Neural progenitor cell (in vitro differentiated cells): ENCODE measurements at regions not wholly inside any gene's neighbourhood (a gene's known extent, or its start where the extent isn't known, plus 50 kb on each side); places are given as distances from the start of the nearest gene placed in this dataset.

ENCODE experiments used
- EZH2 ChIP-seq: fragments of 200-600 bp; sonication (generic); IDR thresholded peaks from 2 replicates; pipeline ENCODE4 v1.6.1; 2017; ENCODE audit warnings: antibody characterized with exemption, mild to moderate bottlenecking, moderate library complexity
- EZH2phosphoT487 ChIP-seq: fragments of 200-600 bp; sonication (generic); IDR thresholded peaks from 2 replicates; pipeline ENCODE4 v1.6.1; 2017; ENCODE audit warnings: antibody characterized with exemption
- TF ChIP-seq, protein P1 (sequence below): fragments of 200-600 bp; sonication (generic); IDR thresholded peaks from 2 replicates; pipeline ENCODE4 v1.5.1; 2017; ENCODE audit warnings: antibody characterized with exemption, mild to moderate bottlenecking

DNA sequence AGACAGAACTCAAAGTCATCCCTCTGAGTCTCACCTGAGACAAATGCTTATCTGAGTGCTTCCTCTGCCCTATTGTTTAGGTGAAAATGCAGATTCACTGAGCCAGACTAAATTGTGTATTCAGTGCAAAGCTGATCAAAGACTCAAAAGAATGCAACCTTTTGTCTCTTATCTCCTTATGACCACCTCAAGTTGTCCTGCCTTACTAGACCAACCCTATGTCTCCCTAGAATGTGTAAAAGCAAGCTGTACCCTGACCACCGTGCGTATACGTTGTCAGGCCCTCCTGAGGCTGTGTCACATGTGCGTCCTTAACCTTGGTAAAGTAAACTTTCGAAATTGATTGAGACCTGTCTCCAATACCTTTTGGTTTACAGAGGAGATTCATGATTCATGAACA, 63.6 kb upstream of the SH3RF1 start:
- TF ChIP-seq, protein P1, sequence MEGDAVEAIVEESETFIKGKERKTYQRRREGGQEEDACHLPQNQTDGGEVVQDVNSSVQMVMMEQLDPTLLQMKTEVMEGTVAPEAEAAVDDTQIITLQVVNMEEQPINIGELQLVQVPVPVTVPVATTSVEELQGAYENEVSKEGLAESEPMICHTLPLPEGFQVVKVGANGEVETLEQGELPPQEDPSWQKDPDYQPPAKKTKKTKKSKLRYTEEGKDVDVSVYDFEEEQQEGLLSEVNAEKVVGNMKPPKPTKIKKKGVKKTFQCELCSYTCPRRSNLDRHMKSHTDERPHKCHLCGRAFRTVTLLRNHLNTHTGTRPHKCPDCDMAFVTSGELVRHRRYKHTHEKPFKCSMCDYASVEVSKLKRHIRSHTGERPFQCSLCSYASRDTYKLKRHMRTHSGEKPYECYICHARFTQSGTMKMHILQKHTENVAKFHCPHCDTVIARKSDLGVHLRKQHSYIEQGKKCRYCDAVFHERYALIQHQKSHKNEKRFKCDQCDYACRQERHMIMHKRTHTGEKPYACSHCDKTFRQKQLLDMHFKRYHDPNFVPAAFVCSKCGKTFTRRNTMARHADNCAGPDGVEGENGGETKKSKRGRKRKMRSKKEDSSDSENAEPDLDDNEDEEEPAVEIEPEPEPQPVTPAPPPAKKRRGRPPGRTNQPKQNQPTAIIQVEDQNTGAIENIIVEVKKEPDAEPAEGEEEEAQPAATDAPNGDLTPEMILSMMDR: no peak
- no peak for TF ChIP-seq EZH2phosphoT487
- no peak for TF ChIP-seq EZH2
